ENCODE measurements at regions not wholly inside any gene's neighbourhood (a gene's known extent, or its start where the extent isn't known, plus 50 kb on each side); places are given as distances from the start of the nearest gene placed in this dataset.

GRCh38 chr3:8424281-8424680 lies 77.3 kb upstream of the LMCD1 start (continued):
- TF ChIP-seq, protein P1, sequence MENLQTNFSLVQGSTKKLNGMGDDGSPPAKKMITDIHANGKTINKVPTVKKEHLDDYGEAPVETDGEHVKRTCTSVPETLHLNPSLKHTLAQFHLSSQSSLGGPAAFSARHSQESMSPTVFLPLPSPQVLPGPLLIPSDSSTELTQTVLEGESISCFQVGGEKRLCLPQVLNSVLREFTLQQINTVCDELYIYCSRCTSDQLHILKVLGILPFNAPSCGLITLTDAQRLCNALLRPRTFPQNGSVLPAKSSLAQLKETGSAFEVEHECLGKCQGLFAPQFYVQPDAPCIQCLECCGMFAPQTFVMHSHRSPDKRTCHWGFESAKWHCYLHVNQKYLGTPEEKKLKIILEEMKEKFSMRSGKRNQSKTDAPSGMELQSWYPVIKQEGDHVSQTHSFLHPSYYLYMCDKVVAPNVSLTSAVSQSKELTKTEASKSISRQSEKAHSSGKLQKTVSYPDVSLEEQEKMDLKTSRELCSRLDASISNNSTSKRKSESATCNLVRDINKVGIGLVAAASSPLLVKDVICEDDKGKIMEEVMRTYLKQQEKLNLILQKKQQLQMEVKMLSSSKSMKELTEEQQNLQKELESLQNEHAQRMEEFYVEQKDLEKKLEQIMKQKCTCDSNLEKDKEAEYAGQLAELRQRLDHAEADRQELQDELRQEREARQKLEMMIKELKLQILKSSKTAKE (IDR thresholded peaks at IDR 0.05; ENCODE audit: low read depth, poor library complexity, severe bottlenecking) = no peak
- TF ChIP-seq, protein P2, sequence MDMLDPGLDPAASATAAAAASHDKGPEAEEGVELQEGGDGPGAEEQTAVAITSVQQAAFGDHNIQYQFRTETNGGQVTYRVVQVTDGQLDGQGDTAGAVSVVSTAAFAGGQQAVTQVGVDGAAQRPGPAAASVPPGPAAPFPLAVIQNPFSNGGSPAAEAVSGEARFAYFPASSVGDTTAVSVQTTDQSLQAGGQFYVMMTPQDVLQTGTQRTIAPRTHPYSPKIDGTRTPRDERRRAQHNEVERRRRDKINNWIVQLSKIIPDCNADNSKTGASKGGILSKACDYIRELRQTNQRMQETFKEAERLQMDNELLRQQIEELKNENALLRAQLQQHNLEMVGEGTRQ (IDR thresholded peaks at IDR 0.05; ENCODE audit: borderline replicate concordance, low read depth, low read length) = no peak
- no peak for TF ChIP-seq HDGF (IDR thresholded peaks at IDR 0.05)
- TF ChIP-seq, protein P3, sequence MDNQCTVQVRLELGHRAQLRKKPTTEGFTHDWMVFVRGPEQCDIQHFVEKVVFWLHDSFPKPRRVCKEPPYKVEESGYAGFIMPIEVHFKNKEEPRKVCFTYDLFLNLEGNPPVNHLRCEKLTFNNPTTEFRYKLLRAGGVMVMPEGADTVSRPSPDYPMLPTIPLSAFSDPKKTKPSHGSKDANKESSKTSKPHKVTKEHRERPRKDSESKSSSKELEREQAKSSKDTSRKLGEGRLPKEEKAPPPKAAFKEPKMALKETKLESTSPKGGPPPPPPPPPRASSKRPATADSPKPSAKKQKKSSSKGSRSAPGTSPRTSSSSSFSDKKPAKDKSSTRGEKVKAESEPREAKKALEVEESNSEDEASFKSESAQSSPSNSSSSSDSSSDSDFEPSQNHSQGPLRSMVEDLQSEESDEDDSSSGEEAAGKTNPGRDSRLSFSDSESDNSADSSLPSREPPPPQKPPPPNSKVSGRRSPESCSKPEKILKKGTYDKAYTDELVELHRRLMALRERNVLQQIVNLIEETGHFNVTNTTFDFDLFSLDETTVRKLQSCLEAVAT (IDR thresholded peaks at IDR 0.05) = no peak

GRCh38 chr3:8436661-8437287 lies 64.8 kb upstream of the LMCD1 start:
- in situ Hi-C loops (cut with MboI) = no loop called here
- Histone ChIP-seq H2AFZ (ENCODE audit: control insufficient read depth, low read depth, low read length) (no peak overlapping the region), H3K27me3 (replicated peaks in 1 of 2; ENCODE audit: control insufficient read depth in 2 of 2, insufficient read depth in 2 of 2, low read length in 1 of 2) (no peaks in the 10 kb centered on the region), H4K20me1 (ENCODE audit: control insufficient read depth, insufficient read depth) (no peaks in the 10 kb centered on the region), H3K4me3 (no peak overlapping the region), H3K4me2 (ENCODE audit: control insufficient read depth, insufficient read depth) (no peak overlapping the region), H3K36me3 (ENCODE audit: control insufficient read depth in 2 of 2, insufficient read depth in 2 of 2, low read length in 1 of 2) (no peaks in the 10 kb centered on the region), H3K9me3 (replicated peaks; ENCODE audit: control insufficient read depth, insufficient read depth, low read length) (no peaks in the 10 kb centered on the region), H3K79me2 (ENCODE audit: control insufficient read depth, insufficient read depth, low read length) (no peaks in the 10 kb centered on the region), H3K9ac (ENCODE audit: control insufficient read depth, insufficient read depth, low read length) (no peak overlapping the region), H3K4me1 (ENCODE audit: control insufficient read depth, insufficient read depth, low read length) (no peaks in the 10 kb centered on the region), H3K27ac (ENCODE audit: control insufficient read depth, insufficient read depth) (no peak overlapping the region)
- FAIRE-seq (no peak), ATAC-seq (no peak), DNase-seq (ENCODE audit: low read depth, low spot score) (no peak)
- RAD21 ChIA-PET (ENCODE audit: unreplicated experiment) = no interaction called here
- POLR2A ChIA-PET = no interaction called here
- SMC1A ChIA-PET (ENCODE audit: uncharacterized antibody, unreplicated experiment) = no interaction called here
- CTCF ChIA-PET = interaction anchor here (1.9 kb wide), 1 partner anchor 19 kb away, joined by 6 read pairs; no protein-coding TSS in a partner anchor
- no peak for TF ChIP-seq POLR2AphosphoS5 (IDR thresholded peaks at IDR 0.05; ENCODE audit: low read length)
- TF ChIP-seq, protein P4, sequence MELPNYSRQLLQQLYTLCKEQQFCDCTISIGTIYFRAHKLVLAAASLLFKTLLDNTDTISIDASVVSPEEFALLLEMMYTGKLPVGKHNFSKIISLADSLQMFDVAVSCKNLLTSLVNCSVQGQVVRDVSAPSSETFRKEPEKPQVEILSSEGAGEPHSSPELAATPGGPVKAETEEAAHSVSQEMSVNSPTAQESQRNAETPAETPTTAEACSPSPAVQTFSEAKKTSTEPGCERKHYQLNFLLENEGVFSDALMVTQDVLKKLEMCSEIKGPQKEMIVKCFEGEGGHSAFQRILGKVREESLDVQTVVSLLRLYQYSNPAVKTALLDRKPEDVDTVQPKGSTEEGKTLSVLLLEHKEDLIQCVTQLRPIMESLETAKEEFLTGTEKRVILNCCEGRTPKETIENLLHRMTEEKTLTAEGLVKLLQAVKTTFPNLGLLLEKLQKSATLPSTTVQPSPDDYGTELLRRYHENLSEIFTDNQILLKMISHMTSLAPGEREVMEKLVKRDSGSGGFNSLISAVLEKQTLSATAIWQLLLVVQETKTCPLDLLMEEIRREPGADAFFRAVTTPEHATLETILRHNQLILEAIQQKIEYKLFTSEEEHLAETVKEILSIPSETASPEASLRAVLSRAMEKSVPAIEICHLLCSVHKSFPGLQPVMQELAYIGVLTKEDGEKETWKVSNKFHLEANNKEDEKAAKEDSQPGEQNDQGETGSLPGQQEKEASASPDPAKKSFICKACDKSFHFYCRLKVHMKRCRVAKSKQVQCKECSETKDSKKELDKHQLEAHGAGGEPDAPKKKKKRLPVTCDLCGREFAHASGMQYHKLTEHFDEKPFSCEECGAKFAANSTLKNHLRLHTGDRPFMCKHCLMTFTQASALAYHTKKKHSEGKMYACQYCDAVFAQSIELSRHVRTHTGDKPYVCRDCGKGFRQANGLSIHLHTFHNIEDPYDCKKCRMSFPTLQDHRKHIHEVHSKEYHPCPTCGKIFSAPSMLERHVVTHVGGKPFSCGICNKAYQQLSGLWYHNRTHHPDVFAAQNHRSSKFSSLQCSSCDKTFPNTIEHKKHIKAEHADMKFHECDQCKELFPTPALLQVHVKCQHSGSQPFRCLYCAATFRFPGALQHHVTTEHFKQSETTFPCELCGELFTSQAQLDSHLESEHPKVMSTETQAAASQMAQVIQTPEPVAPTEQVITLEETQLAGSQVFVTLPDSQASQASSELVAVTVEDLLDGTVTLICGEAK (IDR thresholded peaks at IDR 0.05; ENCODE audit: borderline replicate concordance) = no peak
- TF ChIP-seq GABPA (IDR thresholded peaks at IDR 0.05; ENCODE audit: low read depth) = no peak
- intact Hi-C loops (cut with micrococcal nuclease; ENCODE audit: unreplicated experiment) = no loop called here
- 39% methylated on average over 8 of the region's 8 CpGs for WGBS (ENCODE audit: insufficient coverage, insufficient replicate concordance, low lambda C conversion rate, missing lambda C conversion rate)
- BruUV-seq (replicated peaks) = no TSS peak
